ENCODE measurements at regions not wholly inside any gene's neighbourhood (a gene's known extent, or its start where the extent isn't known, plus 50 kb on each side); places are given as distances from the start of the nearest gene placed in this dataset.

GRCh38 chr18:22355598-22355997 is 62.1 kb downstream of the CTAGE1 start:
- Histone ChIP-seq H3K27me3 (ENCODE audit: control insufficient read depth, insufficient read depth, low read length) (peaks cover 11% of the 10 kb centered on the region), H3K36me3 (replicated peaks; ENCODE audit: control insufficient read depth, insufficient read depth, low read length) (no peaks in the 10 kb centered on the region), H3K4me3 (ENCODE audit: insufficient read depth, low read depth, low read length) (no peak overlapping the region)
- DNase-seq, result no peak

- Histone ChIP-seq H3K4me3 (ENCODE audit: insufficient read depth, low read depth, low read length) (no peak overlapping the region), H3K36me3 (replicated peaks; ENCODE audit: control insufficient read depth, insufficient read depth, low read length) (no peaks in the 10 kb centered on the region), H3K27me3 (ENCODE audit: control insufficient read depth, insufficient read depth, low read length) (peaks cover 16% of the 10 kb centered on the region)
- no peak for DNase-seq
Measured at GRCh38 chr18:22355069-22355468, 62.6 kb downstream of the CTAGE1 start.

GRCh38 chr18:22349966-22350365 is 67.7 kb downstream of the CTAGE1 start:
- peaks cover 60% of the 10 kb centered on the region for H3K27me3 ChIP-seq (ENCODE audit: control insufficient read depth, insufficient read depth, low read length)
- no peaks in the 10 kb centered on the region for H3K36me3 ChIP-seq (replicated peaks; ENCODE audit: control insufficient read depth, insufficient read depth, low read length)
- DNase-seq, result no peak
- no peak overlapping the region for H3K4me3 ChIP-seq (ENCODE audit: insufficient read depth, low read depth, low read length)

- Histone ChIP-seq H3K36me3 (replicated peaks; ENCODE audit: control insufficient read depth, insufficient read depth, low read length) (no peaks in the 10 kb centered on the region), H3K27me3 (ENCODE audit: control insufficient read depth, insufficient read depth, low read length) (peaks cover 60% of the 10 kb centered on the region), H3K4me3 (ENCODE audit: insufficient read depth, low read depth, low read length) (peak overlapping the region; percentile 46)
- DNase-seq, result no peak
Measured at GRCh38 chr18:22349317-22349898, 68.3 kb downstream of the CTAGE1 start.

- peak; percentile 85 for DNase-seq
- peak overlapping the region; percentile 46 for H3K4me3 ChIP-seq (ENCODE audit: insufficient read depth, low read depth, low read length)
- H3K36me3 ChIP-seq (replicated peaks; ENCODE audit: control insufficient read depth, insufficient read depth, low read length), result no peaks in the 10 kb centered on the region
- H3K27me3 ChIP-seq (ENCODE audit: control insufficient read depth, insufficient read depth, low read length), result peaks cover 60% of the 10 kb centered on the region
Measured at GRCh38 chr18:22348521-22349316, 69.0 kb downstream of the CTAGE1 start.

GRCh38 chr18:22347606-22348511 is 69.9 kb downstream of the CTAGE1 start:
- H3K4me3 ChIP-seq (ENCODE audit: insufficient read depth, low read depth, low read length), result peak overlapping the region; percentile 46
- peaks cover 60% of the 10 kb centered on the region for H3K27me3 ChIP-seq (ENCODE audit: control insufficient read depth, insufficient read depth, low read length)
- DNase-seq, result no peak
- no peaks in the 10 kb centered on the region for H3K36me3 ChIP-seq (replicated peaks; ENCODE audit: control insufficient read depth, insufficient read depth, low read length)

- peaks cover 60% of the 10 kb centered on the region for H3K27me3 ChIP-seq (ENCODE audit: control insufficient read depth, insufficient read depth, low read length)
- H3K4me3 ChIP-seq (ENCODE audit: insufficient read depth, low read depth, low read length), result no peak overlapping the region
- H3K36me3 ChIP-seq (replicated peaks; ENCODE audit: control insufficient read depth, insufficient read depth, low read length), result no peaks in the 10 kb centered on the region
- peak; percentile 78 for DNase-seq
Measured at GRCh38 chr18:22346953-22347605, 70.6 kb downstream of the CTAGE1 start.

DNA sequence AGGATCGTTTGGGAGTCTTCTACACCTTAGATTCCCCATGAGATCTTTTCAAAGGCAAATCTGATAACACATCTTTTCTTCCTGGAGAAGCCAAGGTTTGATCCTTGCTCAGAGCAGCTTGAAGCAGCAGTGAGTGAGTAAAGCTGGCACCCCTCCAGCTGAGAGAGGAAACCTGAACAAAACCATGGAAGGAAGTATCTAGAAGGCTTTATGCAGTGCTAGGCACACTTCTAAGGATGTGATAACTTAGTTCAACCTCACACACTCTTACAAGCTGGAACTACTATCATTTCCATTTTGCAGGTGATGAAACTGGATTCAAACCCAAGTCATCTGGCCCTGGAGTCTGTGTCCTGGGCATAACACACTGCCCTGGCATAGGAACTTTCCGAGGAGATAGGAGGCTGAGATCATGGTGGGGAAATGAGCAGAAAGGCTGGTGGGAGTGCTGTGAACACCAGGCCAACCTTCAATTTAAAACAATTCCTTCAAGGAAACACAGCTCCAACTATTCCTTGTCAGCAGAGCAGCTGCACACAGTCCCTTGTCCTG is 71.2 kb downstream of the CTAGE1 start:
- Histone ChIP-seq H3K4me3 (ENCODE audit: insufficient read depth, low read depth, low read length) (no peak overlapping the region), H3K27me3 (ENCODE audit: control insufficient read depth, insufficient read depth, low read length) (peaks cover 56% of the 10 kb centered on the region), H3K36me3 (replicated peaks; ENCODE audit: control insufficient read depth, insufficient read depth, low read length) (no peaks in the 10 kb centered on the region)
- DNase-seq, result no peak

- DNase-seq, result no peak
- H3K4me3 ChIP-seq (ENCODE audit: insufficient read depth, low read depth, low read length), result no peak overlapping the region
- peaks cover 52% of the 10 kb centered on the region for H3K27me3 ChIP-seq (ENCODE audit: control insufficient read depth, insufficient read depth, low read length)
- no peaks in the 10 kb centered on the region for H3K36me3 ChIP-seq (replicated peaks; ENCODE audit: control insufficient read depth, insufficient read depth, low read length)
Measured at GRCh38 chr18:22345718-22346117, 72.0 kb downstream of the CTAGE1 start.

DNA sequence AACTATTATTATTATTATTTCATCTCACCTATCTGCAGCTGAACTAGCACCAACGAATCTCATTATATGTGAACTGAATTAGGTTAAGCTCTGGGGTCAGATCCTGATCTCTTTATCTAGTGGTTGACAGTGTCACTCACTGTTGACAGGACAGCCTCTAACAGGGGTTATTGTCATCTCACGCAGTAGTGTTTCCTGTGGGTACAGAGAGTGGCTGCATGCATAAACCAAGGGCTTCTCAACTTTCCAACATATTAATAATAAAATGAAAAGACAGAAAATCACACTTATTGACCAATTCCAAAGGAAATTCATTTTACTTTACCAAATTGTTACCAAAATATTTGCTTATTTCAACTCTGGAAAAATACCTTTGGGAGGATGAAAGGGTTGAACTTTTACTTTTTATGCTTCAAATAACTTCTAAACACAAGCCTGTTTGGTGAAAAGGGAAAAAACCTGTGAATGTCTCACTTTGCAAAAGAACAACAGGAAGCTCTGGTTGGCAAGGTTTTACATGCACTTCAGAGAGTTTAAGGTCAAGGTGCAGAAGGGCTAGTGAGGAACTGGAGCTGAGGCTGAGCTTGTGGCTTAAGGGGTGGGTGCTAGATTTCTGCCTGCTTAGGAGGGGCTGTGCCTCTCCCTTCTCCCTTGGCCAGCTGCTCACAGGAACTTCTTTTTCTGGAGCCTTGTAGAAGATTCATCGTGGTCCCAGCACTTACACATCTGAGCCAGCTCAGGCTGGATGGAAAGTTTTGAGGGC is 72.6 kb downstream of the CTAGE1 start:
- no peak overlapping the region for H3K4me3 ChIP-seq (ENCODE audit: insufficient read depth, low read depth, low read length)
- DNase-seq, result no peak
- no peaks in the 10 kb centered on the region for H3K36me3 ChIP-seq (replicated peaks; ENCODE audit: control insufficient read depth, insufficient read depth, low read length)
- peaks cover 46% of the 10 kb centered on the region for H3K27me3 ChIP-seq (ENCODE audit: control insufficient read depth, insufficient read depth, low read length)

- DNase-seq, result no peak
- Histone ChIP-seq H3K27me3 (ENCODE audit: control insufficient read depth, insufficient read depth, low read length) (peaks cover 39% of the 10 kb centered on the region), H3K36me3 (replicated peaks; ENCODE audit: control insufficient read depth, insufficient read depth, low read length) (no peaks in the 10 kb centered on the region)
Measured at GRCh38 chr18:22344445-22344844, 73.3 kb downstream of the CTAGE1 start.

DNA sequence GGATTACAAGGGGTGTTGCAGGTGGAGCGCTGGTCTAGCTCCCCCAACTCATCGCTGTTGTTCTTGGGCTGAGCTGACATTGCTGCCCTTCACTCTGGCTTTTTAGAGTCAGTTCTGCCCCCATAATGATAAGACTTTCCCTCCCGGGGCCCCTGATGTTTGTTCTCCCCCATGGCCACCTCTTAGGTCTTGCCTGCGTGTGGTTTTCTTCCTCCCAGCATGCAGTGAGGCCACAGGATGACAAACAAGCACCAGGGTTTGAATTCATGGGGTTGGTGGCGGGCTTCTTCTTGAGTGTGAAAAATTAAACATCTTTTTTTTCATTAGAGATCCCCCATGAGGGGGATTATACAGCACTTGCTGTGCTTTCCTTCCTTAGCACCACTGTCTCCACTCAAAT is 74.1 kb downstream of the CTAGE1 start:
- DNase-seq, result no peak
- peaks cover 31% of the 10 kb centered on the region for H3K27me3 ChIP-seq (ENCODE audit: control insufficient read depth, insufficient read depth, low read length)

More at GRCh38 chr18:22344445-22344844, 73.3 kb downstream of the CTAGE1 start:
- H3K4me3 ChIP-seq (ENCODE audit: insufficient read depth, low read depth, low read length), result no peak overlapping the region

DNA sequence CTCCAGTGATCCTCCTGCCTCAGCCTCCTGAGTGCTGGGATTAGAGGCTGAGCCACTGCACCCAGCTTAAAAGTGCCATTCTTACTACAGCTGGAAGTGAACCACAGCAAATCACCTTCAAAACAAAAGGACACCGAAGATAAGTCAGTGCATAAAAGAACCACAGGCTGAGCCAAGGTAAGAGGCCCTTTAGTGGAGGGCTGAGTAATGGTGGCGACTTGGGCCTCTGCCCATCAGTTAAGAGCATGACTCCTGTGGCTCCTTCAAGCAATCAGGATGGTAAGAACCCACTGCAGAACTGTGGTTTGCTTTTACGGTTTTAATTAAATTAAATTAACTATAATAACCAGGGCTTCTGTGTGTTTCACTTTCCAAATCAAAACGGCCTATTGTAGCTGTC is 75.1 kb downstream of the CTAGE1 start:
- no peak overlapping the region for H3K4me3 ChIP-seq (ENCODE audit: insufficient read depth, low read depth, low read length)
- no peaks in the 10 kb centered on the region for H3K36me3 ChIP-seq (replicated peaks; ENCODE audit: control insufficient read depth, insufficient read depth, low read length)
- no peak for DNase-seq
- peaks cover 22% of the 10 kb centered on the region for H3K27me3 ChIP-seq (ENCODE audit: control insufficient read depth, insufficient read depth, low read length)

More for the DNA sequence above, 74.1 kb downstream of the CTAGE1 start:
- Histone ChIP-seq H3K36me3 (replicated peaks; ENCODE audit: control insufficient read depth, insufficient read depth, low read length) (no peaks in the 10 kb centered on the region), H3K4me3 (ENCODE audit: insufficient read depth, low read depth, low read length) (no peak overlapping the region)

Measured in H7 (cell line).